Testis (tissue), 2 donors: ENCODE measurements at regions not wholly inside any gene's neighbourhood (a gene's known extent, or its start where the extent isn't known, plus 50 kb on each side); places are given as distances from the start of the nearest gene placed in this dataset.
"Not testable (repeated sequence)": the region's sequence is repeated elsewhere in the genome, so short reads cannot be mapped to it uniquely, and the experiment has no call there.

ENCODE experiments used
- DNase-seq: peaks from one replicate; pipeline ENCODE4 v3.0.0-alpha.2; 2019
- H3K27ac ChIP-seq, 2 donors: fragments of 200-600 bp; sonication (generic); one replicate each; pipeline ENCODE4 v1.5.1; 2019
- H3K27me3 ChIP-seq: fragments of 200-600 bp; sonication (generic); one replicate; pipeline ENCODE4 v1.5.1; 2019
- H3K36me3 ChIP-seq: fragments of 200-600 bp; sonication (generic); one replicate; pipeline ENCODE4 v1.5.1; 2017; ENCODE audit warnings: low read depth; ENCODE audit errors: missing control alignments
- H3K4me1 ChIP-seq: fragments of 200-600 bp; sonication (generic); one replicate; pipeline ENCODE4 v1.5.1; 2019
- H3K4me3 ChIP-seq, 2 donors: fragments of 200-600 bp; sonication (generic); one replicate each; pipeline ENCODE4 v1.5.1; 2017 to 2019
- H3K9me3 ChIP-seq: fragments of 200-600 bp; sonication (generic); one replicate; pipeline ENCODE4 v1.5.1; 2017
- CTCF ChIP-seq, 3 experiments: fragments of 450-650 bp in 2 of 3; fragments of 200-600 bp in 1 of 3; sonication (generic) in 1 of 3; IDR thresholded peaks; one replicate each; pipeline ENCODE4 v1.5.1; 2016 to 2019; ENCODE audit warnings: antibody characterized with exemption in 3 of 3, mild to moderate bottlenecking in 2 of 3, moderate library complexity in 1 of 3
- POLR2A ChIP-seq: fragments of 450-650 bp; IDR thresholded peaks from one replicate; pipeline ENCODE4 v1.6.1; 2017; ENCODE audit warnings: antibody characterized with exemption, mild to moderate bottlenecking, moderate library complexity
- WGBS, 2 donors: methylation state at CpG; one replicate each; pipeline ENCODE4 v1.1.5; 2018; 5-methylcytosine and 5-hydroxymethylcytosine counted together
- intact Hi-C: fragments of 100-400 bp; cut with DNase I; formaldehyde crosslinking; loops from one replicate; pipeline ENCODE4 v1.15.1; 2023; ENCODE audit warnings: low total_unique reads

GRCh38 chr4:144411700-144412099 lies 234.3 kb upstream of the HHIP start:
- H3K27me3 ChIP-seq, result no peaks in the 10 kb centered on the region
- H3K9me3 ChIP-seq, result no peaks in the 10 kb centered on the region
- H3K27ac ChIP-seq, result no peak overlapping the region
- DNase-seq, result no peak
- no peaks in the 10 kb centered on the region for H3K4me1 ChIP-seq
- H3K4me3 ChIP-seq, result no peak overlapping the region
- TF ChIP-seq POLR2A, result no peak
- no peak for TF ChIP-seq CTCF (IDR thresholded peaks at IDR 0.05)
- intact Hi-C loops, result no loop called here
- H3K36me3 ChIP-seq, result no peaks in the 10 kb centered on the region

GRCh38 chr4:144421056-144421455 lies 224.9 kb upstream of the HHIP start:
- Histone ChIP-seq H3K36me3 (no peaks in the 10 kb centered on the region), H3K27me3 (no peaks in the 10 kb centered on the region), H3K9me3 (no peaks in the 10 kb centered on the region), H3K27ac (no peak overlapping the region), H3K4me1 (no peaks in the 10 kb centered on the region), H3K4me3 (no peak overlapping the region)
- intact Hi-C loops, result no loop called here
- WGBS, 2 donors, result 96% methylated on average over 4 of the region's 4 CpGs
- TF ChIP-seq POLR2A, result no peak
- no peak for TF ChIP-seq CTCF (IDR thresholded peaks at IDR 0.05)
- DNase-seq, result no peak

GRCh38 chr4:144421839-144422565 lies 224.0 kb upstream of the HHIP start:
- H3K27ac ChIP-seq, result no peak overlapping the region
- H3K36me3 ChIP-seq, result no peaks in the 10 kb centered on the region
- no peaks in the 10 kb centered on the region for H3K9me3 ChIP-seq
- WGBS, 2 donors, result 91% methylated on average over 3 of the region's 3 CpGs
- TF ChIP-seq POLR2A (no peak), CTCF (IDR thresholded peaks at IDR 0.05) (no peak)
- no peaks in the 10 kb centered on the region for H3K4me1 ChIP-seq
- H3K27me3 ChIP-seq, result no peaks in the 10 kb centered on the region
- intact Hi-C loops, result no loop called here
- H3K4me3 ChIP-seq, result no peak overlapping the region
- no peak for DNase-seq

- no peaks in the 10 kb centered on the region for H3K4me1 ChIP-seq
- no peaks in the 10 kb centered on the region for H3K9me3 ChIP-seq
- intact Hi-C loops, result no loop called here
- H3K4me3 ChIP-seq, result no peak overlapping the region
- no peaks in the 10 kb centered on the region for H3K36me3 ChIP-seq
- no peak for TF ChIP-seq POLR2A
- TF ChIP-seq CTCF (IDR thresholded peaks at IDR 0.05), result no peak
- DNase-seq, result no peak
- no peaks in the 10 kb centered on the region for H3K27me3 ChIP-seq
- H3K27ac ChIP-seq, result no peak overlapping the region
These were observed 222.0 kb upstream of the HHIP start for GRCh38 chr4:144423930-144424329.

- H3K27ac ChIP-seq, H3K36me3 ChIP-seq, intact Hi-C loops, H3K27me3 ChIP-seq, H3K4me3 ChIP-seq, DNase-seq, H3K4me1 ChIP-seq, H3K9me3 ChIP-seq: not testable (repeated sequence)
- 86 to 87% methylated on average over 11 of the region's 11 CpGs for WGBS, 2 donors
These were observed 219.9 kb upstream of the HHIP start for GRCh38 chr4:144426023-144426422.
